ENCODE measurements at regions not wholly inside any gene's neighbourhood (a gene's known extent, or its start where the extent isn't known, plus 50 kb on each side); places are given as distances from the start of the nearest gene placed in this dataset.

GRCh38 chr20:60306551-60306950 lies 348.3 kb downstream of the CDH26 start:
- no peak for DNase-seq (ENCODE audit: low read depth)
- no peak for FAIRE-seq
- H3K27me3 ChIP-seq (ENCODE audit: control insufficient read depth, insufficient read depth, low read length), result no peaks in the 10 kb centered on the region
- H3K36me3 ChIP-seq (ENCODE audit: control insufficient read depth, insufficient read depth, low read length), result no peaks in the 10 kb centered on the region
- no peak overlapping the region for H3K4me3 ChIP-seq (ENCODE audit: low read depth, low read length)
- no peak for TF ChIP-seq CTCF (IDR thresholded peaks at IDR 0.05; ENCODE audit: insufficient read depth, low read length, severe bottlenecking)

GRCh38 chr20:60310560-60311349 lies 352.5 kb downstream of the CDH26 start:
- H3K27me3 ChIP-seq (ENCODE audit: control insufficient read depth, insufficient read depth, low read length), result no peaks in the 10 kb centered on the region

GRCh38 chr20:60313191-60313590 lies 355.0 kb downstream of the CDH26 start:
- Histone ChIP-seq H3K36me3 (ENCODE audit: control insufficient read depth, insufficient read depth, low read length) (no peaks in the 10 kb centered on the region), H3K4me3 (ENCODE audit: low read depth, low read length) (no peak overlapping the region), H3K27me3 (ENCODE audit: control insufficient read depth, insufficient read depth, low read length) (no peaks in the 10 kb centered on the region)
- TF ChIP-seq CTCF (IDR thresholded peaks at IDR 0.05; ENCODE audit: insufficient read depth, low read length, severe bottlenecking), result no peak
- FAIRE-seq (no peak), DNase-seq (ENCODE audit: low read depth) (no peak)

More at GRCh38 chr20:60310560-60311349, 352.5 kb downstream of the CDH26 start:
- no peak for DNase-seq (ENCODE audit: low read depth)
- H3K4me3 ChIP-seq (ENCODE audit: low read depth, low read length), result no peak overlapping the region
- no peak for FAIRE-seq
- no peak for TF ChIP-seq CTCF (IDR thresholded peaks at IDR 0.05; ENCODE audit: insufficient read depth, low read length, severe bottlenecking)
- H3K36me3 ChIP-seq (ENCODE audit: control insufficient read depth, insufficient read depth, low read length), result no peaks in the 10 kb centered on the region

GRCh38 chr20:60313614-60314013 lies 355.4 kb downstream of the CDH26 start:
- no peaks in the 10 kb centered on the region for H3K27me3 ChIP-seq (ENCODE audit: control insufficient read depth, insufficient read depth, low read length)

GRCh38 chr20:60314727-60315126 lies 356.5 kb downstream of the CDH26 start:
- TF ChIP-seq CTCF (IDR thresholded peaks at IDR 0.05; ENCODE audit: insufficient read depth, low read length, severe bottlenecking), result no peak
- FAIRE-seq (no peak), DNase-seq (ENCODE audit: low read depth) (no peak)
- no peak overlapping the region for H3K4me3 ChIP-seq (ENCODE audit: low read depth, low read length)
- no peaks in the 10 kb centered on the region for H3K36me3 ChIP-seq (ENCODE audit: control insufficient read depth, insufficient read depth, low read length)
- no peaks in the 10 kb centered on the region for H3K27me3 ChIP-seq (ENCODE audit: control insufficient read depth, insufficient read depth, low read length)

More at GRCh38 chr20:60313614-60314013, 355.4 kb downstream of the CDH26 start:
- FAIRE-seq (no peak), DNase-seq (ENCODE audit: low read depth) (no peak)
- Histone ChIP-seq H3K4me3 (ENCODE audit: low read depth, low read length) (no peak overlapping the region), H3K36me3 (ENCODE audit: control insufficient read depth, insufficient read depth, low read length) (no peaks in the 10 kb centered on the region)
- no peak for TF ChIP-seq CTCF (IDR thresholded peaks at IDR 0.05; ENCODE audit: insufficient read depth, low read length, severe bottlenecking)
